ENCODE measurements at regions not wholly inside any gene's neighbourhood (a gene's known extent, or its start where the extent isn't known, plus 50 kb on each side); places are given as distances from the start of the nearest gene placed in this dataset.

DNA sequence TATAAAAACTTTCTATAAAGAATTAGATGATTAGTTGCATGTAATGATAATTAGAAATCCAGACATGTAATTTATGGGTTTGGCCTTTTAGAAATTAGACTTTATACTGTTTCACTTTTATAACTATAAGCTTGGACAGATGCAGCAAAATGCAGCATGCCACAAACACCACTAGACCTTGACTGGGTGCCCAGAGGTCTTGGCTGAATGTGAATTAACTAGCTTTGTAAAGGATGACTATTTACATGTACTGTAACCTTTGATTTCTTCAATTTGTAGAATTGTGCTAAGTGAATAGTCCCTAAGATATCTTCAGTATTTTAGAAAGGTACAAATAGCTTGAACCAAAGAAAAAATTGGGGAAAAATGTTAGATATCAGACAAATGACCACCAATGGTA, 2168.1 kb downstream of the MAT2B start:
- TF ChIP-seq EZH2 (IDR thresholded peaks at IDR 0.05; ENCODE audit: insufficient read depth, poor library complexity, severe bottlenecking) (no peak), EZH2phosphoT487 (IDR thresholded peaks at IDR 0.05; ENCODE audit: insufficient read depth, low read depth) (no peak)
